HEK293T (cell line): ENCODE measurements at regions not wholly inside any gene's neighbourhood (a gene's known extent, or its start where the extent isn't known, plus 50 kb on each side); places are given as distances from the start of the nearest gene placed in this dataset.
"Not testable (repeated sequence)": the region's sequence is repeated elsewhere in the genome, so short reads cannot be mapped to it uniquely, and the experiment has no call there.

ENCODE experiments used
- CTCF ChIA-PET: fragments of 350-600 bp; formaldehyde crosslinking; extraction: SDS; loops from one replicate; lab custom pipeline; 2021; ENCODE audit warnings: antibody characterized with exemption, inconsistent platforms; lab: Yijun Ruan, JAX
- POLR2A ChIA-PET: fragments of 350-600 bp; formaldehyde crosslinking; extraction: SDS; loops from one replicate; lab custom pipeline; 2020; ENCODE audit warnings: antibody characterized with exemption, inconsistent platforms; lab: Yijun Ruan, JAX
- DNase-seq: peaks from one replicate; pipeline ENCODE4 v3.0.0; 2012; ENCODE audit warnings: mixed read lengths; ENCODE audit errors: extremely low spot score
- ARNT ChIP-seq: fragments of 450-650 bp; IDR thresholded peaks from 2 replicates; pipeline ENCODE4 v1.6.1; 2017; ENCODE audit warnings: mild to moderate bottlenecking
- BHLHE40 ChIP-seq: fragments of 450-650 bp; IDR thresholded peaks from 2 replicates; pipeline ENCODE4 v1.6.1; 2016; ENCODE audit warnings: mild to moderate bottlenecking, moderate library complexity, borderline replicate concordance
- CTBP1 ChIP-seq: fragments of 450-650 bp; IDR thresholded peaks from 2 replicates; pipeline ENCODE4 v1.6.1; 2016; ENCODE audit warnings: borderline replicate concordance
- ELF4 ChIP-seq: fragments of 450-650 bp; IDR thresholded peaks from 2 replicates; pipeline ENCODE4 v1.6.1; 2017; ENCODE audit warnings: antibody characterized with exemption
- FOXA1 ChIP-seq: fragments of 450-650 bp; IDR thresholded peaks from 2 replicates; pipeline ENCODE4 v1.6.1; 2016; ENCODE audit warnings: mild to moderate bottlenecking
- FOXK2 ChIP-seq: fragments of 450-650 bp; IDR thresholded peaks from 2 replicates; pipeline ENCODE4 v1.6.1; 2016; ENCODE audit warnings: mild to moderate bottlenecking
- FOXM1 ChIP-seq: fragments of 450-650 bp; IDR thresholded peaks from 2 replicates; pipeline ENCODE4 v1.6.1; 2017; ENCODE audit warnings: mild to moderate bottlenecking, borderline replicate concordance
- HDGF ChIP-seq: fragments of 450-650 bp; IDR thresholded peaks from 2 replicates; pipeline ENCODE4 v1.6.1; 2017; ENCODE audit warnings: antibody characterized with exemption, borderline replicate concordance
- L3MBTL2 ChIP-seq: fragments of 450-650 bp; conservative IDR thresholded peaks from 2 replicates; pipeline ENCODE4 v1.6.1; 2016; ENCODE audit warnings: mild to moderate bottlenecking
- LEF1 ChIP-seq: fragments of 450-650 bp; IDR thresholded peaks from 2 replicates; pipeline ENCODE4 v1.6.1; 2017; ENCODE audit warnings: mild to moderate bottlenecking, borderline replicate concordance
- NFRKB ChIP-seq: fragments of 450-650 bp; IDR thresholded peaks from 2 replicates; pipeline ENCODE4 v1.6.1; 2016; ENCODE audit warnings: mild to moderate bottlenecking, moderate library complexity
- SP1 ChIP-seq: fragments of 450-650 bp; IDR thresholded peaks from 2 replicates; pipeline ENCODE4 v1.6.1; 2017
- SUZ12 ChIP-seq: fragments of 450-650 bp; IDR thresholded peaks from 2 replicates; pipeline ENCODE4 v1.6.1; 2016; ENCODE audit warnings: mild to moderate bottlenecking
- TARDBP ChIP-seq: fragments of 450-650 bp; IDR thresholded peaks from 2 replicates; pipeline ENCODE4 v1.6.1; 2016
- ZNF384 ChIP-seq: fragments of 450-650 bp; IDR thresholded peaks from 2 replicates; pipeline ENCODE4 v1.6.1; 2016
- TF ChIP-seq, protein P1 (sequence below): fragments of 450-650 bp; IDR thresholded peaks from 2 replicates; pipeline ENCODE4 v1.6.1; 2016

DNA sequence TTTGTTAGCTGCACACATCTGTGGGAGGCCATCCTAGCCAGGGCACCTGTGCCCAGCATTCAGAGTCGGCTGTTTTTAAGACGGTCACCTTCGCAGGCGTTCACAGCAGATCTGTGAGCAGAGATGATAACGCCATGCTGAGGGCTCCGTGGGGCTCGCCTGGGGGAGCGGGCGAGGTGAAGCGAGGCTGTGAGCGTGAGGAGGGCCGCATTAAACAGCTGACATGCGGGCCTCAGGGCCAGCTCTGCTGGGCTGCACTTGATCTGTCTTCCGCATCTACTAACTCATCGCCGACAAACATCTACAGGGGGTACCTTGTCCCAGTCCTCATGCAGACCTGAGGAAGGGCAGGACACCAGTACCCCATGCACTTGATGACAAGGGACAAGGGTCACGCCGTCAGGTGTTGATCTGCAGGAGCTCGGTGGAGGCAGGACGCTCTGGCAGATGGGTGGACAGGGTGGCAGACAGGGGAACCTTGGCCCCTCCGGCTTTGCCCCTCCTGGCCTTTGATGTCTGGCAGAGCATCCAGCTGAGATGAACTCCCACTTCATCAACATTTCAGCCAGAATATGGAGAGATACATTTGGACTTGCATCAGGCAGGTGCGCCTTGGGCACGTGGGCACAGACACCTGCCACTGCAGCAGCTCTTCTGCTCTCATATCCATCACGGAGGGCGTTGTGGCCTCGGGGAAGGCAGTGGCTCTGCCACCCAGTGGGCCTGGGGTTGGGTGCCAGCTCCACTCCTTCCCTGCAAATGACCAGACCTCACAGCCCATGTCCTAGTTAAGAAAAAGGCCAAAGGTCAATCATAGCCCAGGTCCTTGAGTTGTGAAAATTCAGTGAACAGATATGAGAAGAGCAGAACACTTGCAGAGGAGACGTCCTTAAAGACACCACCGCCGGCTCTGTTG lies 822.9 kb downstream of the BRD1 start:
- ChIA-PET POLR2A (no interaction called here), CTCF (no interaction called here)
- no peak for DNase-seq
- no peak for TF ChIP-seq TARDBP
- TF ChIP-seq, protein P1, sequence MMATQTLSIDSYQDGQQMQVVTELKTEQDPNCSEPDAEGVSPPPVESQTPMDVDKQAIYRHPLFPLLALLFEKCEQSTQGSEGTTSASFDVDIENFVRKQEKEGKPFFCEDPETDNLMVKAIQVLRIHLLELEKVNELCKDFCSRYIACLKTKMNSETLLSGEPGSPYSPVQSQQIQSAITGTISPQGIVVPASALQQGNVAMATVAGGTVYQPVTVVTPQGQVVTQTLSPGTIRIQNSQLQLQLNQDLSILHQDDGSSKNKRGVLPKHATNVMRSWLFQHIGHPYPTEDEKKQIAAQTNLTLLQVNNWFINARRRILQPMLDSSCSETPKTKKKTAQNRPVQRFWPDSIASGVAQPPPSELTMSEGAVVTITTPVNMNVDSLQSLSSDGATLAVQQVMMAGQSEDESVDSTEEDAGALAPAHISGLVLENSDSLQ, result no peak
- TF ChIP-seq FOXK2, result no peak
- TF ChIP-seq CTBP1, result no peak
- no peak for TF ChIP-seq SP1
- no peak for TF ChIP-seq FOXM1
- TF ChIP-seq ZNF384, result no peak
- no peak for TF ChIP-seq HDGF
- no peak for TF ChIP-seq BHLHE40
- no peak for TF ChIP-seq LEF1
- TF ChIP-seq L3MBTL2, result no peak
- no peak for TF ChIP-seq ARNT
- no peak for TF ChIP-seq ELF4
- no peak for TF ChIP-seq NFRKB
- no peak for TF ChIP-seq SUZ12
- no peak for TF ChIP-seq FOXA1

DNA sequence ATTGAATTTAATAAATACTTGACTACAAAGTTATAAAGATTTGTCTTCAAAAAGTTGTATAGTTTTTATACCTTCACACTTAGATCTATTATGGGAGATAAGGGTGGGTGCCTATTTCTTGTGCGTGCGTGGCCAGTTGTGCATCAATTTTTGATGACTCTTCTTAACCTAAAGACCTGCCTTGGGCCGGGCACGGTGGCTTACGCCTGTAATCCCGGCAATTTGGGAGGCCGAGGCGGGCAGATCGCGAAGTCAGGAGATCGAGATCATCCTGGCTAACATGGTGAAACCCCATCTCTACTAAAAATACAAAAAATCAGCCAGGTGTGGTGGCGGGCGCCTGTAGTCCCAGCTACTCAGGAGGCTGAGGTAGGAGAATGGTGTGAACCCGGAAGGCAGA lies 830.1 kb downstream of the BRD1 start:
- POLR2A ChIA-PET, CTCF ChIA-PET, DNase-seq: not testable (repeated sequence)

DNA sequence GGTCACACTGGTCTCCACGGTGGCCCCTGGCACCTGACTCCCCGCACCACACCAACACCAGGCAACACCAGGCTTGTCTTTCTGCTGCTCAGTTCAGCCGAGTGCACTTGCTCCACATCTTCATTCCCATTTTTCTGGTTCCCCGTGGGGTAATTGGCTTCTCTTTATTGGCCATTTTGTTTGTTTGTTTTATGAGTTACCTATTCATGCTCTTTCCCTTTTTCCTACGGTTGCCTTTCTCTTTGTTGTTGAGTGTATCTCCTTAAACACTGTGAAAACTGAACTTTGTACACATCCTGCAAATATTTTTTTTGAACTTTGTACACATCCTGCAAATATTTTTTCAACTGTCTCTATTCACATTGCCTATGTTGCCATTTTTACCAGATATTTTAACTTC lies 834.0 kb downstream of the BRD1 start:
- no peak for DNase-seq
- POLR2A ChIA-PET, result no interaction called here
- TF ChIP-seq, protein P1, result no peak
- TF ChIP-seq FOXM1, result no peak
- no peak for TF ChIP-seq CTBP1
- TF ChIP-seq SUZ12, result no peak
- no peak for TF ChIP-seq ELF4
- TF ChIP-seq FOXA1, result no peak
- TF ChIP-seq LEF1, result no peak
- TF ChIP-seq FOXK2, result no peak

DNA sequence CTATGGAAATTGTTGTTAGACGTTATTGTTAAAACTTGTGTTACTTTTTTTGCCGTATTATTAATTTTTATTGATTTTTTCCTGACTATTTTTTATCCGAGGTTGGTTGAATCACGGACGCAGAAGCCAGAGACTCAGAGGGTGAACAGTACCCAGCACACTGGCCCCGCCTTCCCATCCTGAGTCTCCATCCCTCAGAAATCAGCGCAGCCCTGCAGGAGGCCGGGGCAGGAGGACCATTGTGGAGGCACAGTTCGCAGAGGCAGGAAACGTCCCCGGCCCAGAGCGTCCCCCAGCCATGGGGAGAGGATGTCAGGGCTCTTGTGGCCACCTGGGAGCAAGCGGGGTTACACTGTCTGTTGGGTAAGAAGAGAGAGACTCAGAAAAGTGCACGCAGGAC lies 843.0 kb downstream of the BRD1 start:
- TF ChIP-seq FOXK2, result no peak
- no peak for TF ChIP-seq FOXA1
- TF ChIP-seq SP1, result no peak
- TF ChIP-seq ARNT, result no peak
- TF ChIP-seq L3MBTL2, result no peak
- TF ChIP-seq LEF1, result no peak
- TF ChIP-seq NFRKB, result no peak
- TF ChIP-seq HDGF, result no peak
- TF ChIP-seq ZNF384, result no peak
- TF ChIP-seq TARDBP, result no peak
- TF ChIP-seq, protein P1, result no peak
- no peak for TF ChIP-seq BHLHE40
- TF ChIP-seq ELF4, result no peak
- POLR2A ChIA-PET, result no interaction called here
- DNase-seq, result no peak
- CTCF ChIA-PET, result no interaction called here

More for the DNA sequence above, 834.0 kb downstream of the BRD1 start:
- CTCF ChIA-PET, result no interaction called here

DNA sequence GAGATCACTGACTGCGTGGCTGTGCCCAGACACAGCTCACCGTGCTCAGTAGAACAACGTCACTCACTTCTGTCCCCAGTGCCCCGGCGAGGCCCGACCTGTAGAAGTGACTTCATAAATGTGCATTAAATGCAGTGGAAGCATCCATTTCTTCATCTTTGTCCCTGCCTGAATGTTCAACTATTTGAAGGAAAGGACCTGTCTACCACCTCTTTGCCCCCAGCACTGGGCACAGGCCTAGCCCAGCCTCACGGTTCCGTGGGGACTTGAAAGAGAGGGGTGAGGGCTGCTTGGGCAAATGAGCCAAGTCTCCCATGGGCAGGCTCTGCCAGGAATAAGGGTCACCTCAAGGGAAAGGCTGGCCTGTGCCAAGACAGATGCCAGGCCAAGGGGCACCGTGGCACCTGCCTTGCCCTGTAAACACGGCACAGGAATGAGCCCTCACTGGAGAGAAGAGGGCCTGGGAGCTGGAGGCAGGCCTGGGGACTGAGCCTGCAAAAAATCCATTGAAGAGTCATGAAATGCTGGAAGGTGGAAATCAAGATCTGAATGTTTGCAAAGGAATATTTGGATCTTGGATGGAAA lies 845.3 kb downstream of the BRD1 start:
- CTCF ChIA-PET, result no interaction called here
- POLR2A ChIA-PET, result no interaction called here
- TF ChIP-seq, protein P1, result no peak
- TF ChIP-seq NFRKB, result no peak
- TF ChIP-seq ELF4, result no peak
- TF ChIP-seq LEF1, result no peak
- no peak for TF ChIP-seq FOXM1
- TF ChIP-seq ZNF384, result no peak
- TF ChIP-seq FOXA1, result no peak
- no peak for TF ChIP-seq L3MBTL2
- TF ChIP-seq SUZ12, result no peak
- no peak for TF ChIP-seq FOXK2
- DNase-seq, result no peak

DNA sequence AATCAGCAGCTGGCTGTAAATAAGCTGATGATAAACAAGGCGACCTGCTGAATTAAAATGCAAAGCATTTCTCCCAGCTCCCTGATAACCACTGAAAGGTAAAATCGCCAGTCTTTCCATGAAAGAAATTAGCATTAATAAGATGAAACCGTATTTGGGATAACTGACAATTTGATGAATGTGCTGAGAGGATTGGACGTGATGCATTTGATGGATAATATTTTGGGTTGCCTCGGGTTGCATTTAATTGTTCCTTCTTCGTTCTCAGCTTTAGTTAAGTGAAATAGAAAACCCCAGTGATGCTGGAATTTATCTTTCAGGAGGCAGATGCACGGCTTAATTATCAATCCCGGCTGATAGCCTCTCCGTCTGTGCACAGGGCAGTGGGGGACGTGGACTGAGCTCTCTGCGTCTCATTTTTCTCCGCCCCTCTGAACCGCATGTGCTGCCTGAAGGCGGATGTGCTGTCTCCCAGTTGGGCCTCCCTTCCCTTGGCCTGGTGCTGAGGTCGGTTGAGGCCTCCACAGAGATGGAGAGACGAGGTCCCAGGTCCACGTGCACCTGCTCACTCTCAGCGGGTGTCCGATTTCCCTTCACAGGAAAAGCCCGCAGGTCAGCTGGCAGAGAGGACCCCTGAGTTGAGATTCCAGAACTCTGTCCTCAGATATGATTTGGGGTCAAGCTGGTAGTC lies 846.2 kb downstream of the BRD1 start:
- no peak for DNase-seq
- ChIA-PET CTCF (no interaction called here), POLR2A (no interaction called here)
- no peak for TF ChIP-seq NFRKB
- TF ChIP-seq ELF4, result no peak
- no peak for TF ChIP-seq TARDBP
- TF ChIP-seq SUZ12, result no peak
- TF ChIP-seq, protein P1, result no peak
- no peak for TF ChIP-seq LEF1
- TF ChIP-seq HDGF, result no peak
- no peak for TF ChIP-seq ZNF384
- no peak for TF ChIP-seq L3MBTL2
- TF ChIP-seq FOXK2, result no peak
- no peak for TF ChIP-seq CTBP1
- TF ChIP-seq SP1, result no peak
- no peak for TF ChIP-seq FOXA1
- TF ChIP-seq ARNT, result no peak
- TF ChIP-seq FOXM1, result no peak
- no peak for TF ChIP-seq BHLHE40
